HCT116 (cell line): ENCODE measurements at regions not wholly inside any gene's neighbourhood (a gene's known extent, or its start where the extent isn't known, plus 50 kb on each side); places are given as distances from the start of the nearest gene placed in this dataset.

Source experiments
- ATAC-seq: fragments of 200-7000 bp; cut with Tn5 transposase; 2 replicates; pipeline ENCODE4 v1.9.1; 2020; ENCODE audit warnings: mild to moderate bottlenecking, moderate library complexity
- BruUV-seq: library from RNA; stranded (reverse); fragments of 400-500 nt; replicated peaks from 2 replicates; lab custom pipeline; 2021; lab: Mats Ljungman, UMichigan
- CTCF ChIA-PET: fragments of 300-600 bp; sonication (Branson Sonifier 250); formaldehyde crosslinking; loops from one replicate; lab custom pipeline; 2021; ENCODE audit warnings: antibody characterized with exemption; lab: Charles Lee
- POLR2A ChIA-PET: fragments of 300-600, 350-600 bp; sonication (Branson Sonifier 250); formaldehyde crosslinking; loops from one replicate; lab custom pipeline; 2021; ENCODE audit warnings: antibody characterized with exemption; lab: Charles Lee
- RAD21 ChIA-PET, 2 experiments: fragments of 300-600 bp; sonication (Branson Sonifier 250); formaldehyde crosslinking; loops; one replicate each; lab custom pipeline; 2023; ENCODE audit warnings: low total read pairs in 2 of 2; ENCODE audit not compliant: uncharacterized antibody in 2 of 2, unreplicated experiment in 2 of 2, low non-redundant PET in 1 of 2; lab: Charles Lee
- DNase-seq: peaks from one replicate; pipeline ENCODE4 v3.0.0-alpha.2; 2010; ENCODE audit warnings: low read depth, low spot score
- H2AFZ ChIP-seq: fragments of 200-600 bp; shearing (Covaris generic), sonication (generic); 2 replicates; pipeline ENCODE4 v1.6.1; 2017; ENCODE audit warnings: low read depth, mixed run types, mixed read lengths, antibody characterized with exemption, low read length; ENCODE audit not compliant: poor library complexity, severe bottlenecking
- H3K27ac ChIP-seq: 2 replicates; pipeline ENCODE4 v1.5.1; 2012; ENCODE audit warnings: low read depth, low read length
- H3K27me3 ChIP-seq: fragments of 200-600 bp; sonication (generic); 2 replicates; pipeline ENCODE4 v1.6.1; 2016; ENCODE audit warnings: mixed run types, low read length, mixed read lengths; ENCODE audit not compliant: insufficient read depth
- H3K36me3 ChIP-seq, 2 experiments: fragments of 200-500 bp in 1 of 2; fragments of 200-600 bp in 1 of 2; sonication (Bioruptor generic) in 1 of 2; sonication (generic) in 1 of 2; 2 replicates each; pipeline versions ENCODE4 v1.5.1 to v1.6.1; 2014 to 2016; ENCODE audit warnings: low read length in 2 of 2, inconsistent platforms in 1 of 2, mixed read lengths in 1 of 2, mixed run types in 1 of 2; ENCODE audit not compliant: insufficient read depth in 2 of 2, control insufficient read depth in 1 of 2
- H3K4me1 ChIP-seq, 2 experiments: fragments of 200-600 bp in 1 of 2; sonication (generic) in 1 of 2; 2 replicates each; pipeline versions ENCODE4 v1.5.1 to v1.6.1; 2012 to 2017; ENCODE audit warnings: low read length in 2 of 2, inconsistent platforms in 1 of 2, mild to moderate bottlenecking in 1 of 2, mixed read lengths in 1 of 2, mixed run types in 1 of 2, moderate library complexity in 1 of 2; ENCODE audit not compliant: insufficient read depth in 2 of 2, control insufficient read depth in 1 of 2
- H3K4me2 ChIP-seq: fragments of 200-600 bp; sonication (generic); 2 replicates; pipeline ENCODE4 v1.6.1; 2017; ENCODE audit warnings: mixed run types, low read length, mixed read lengths
- H3K4me3 ChIP-seq, 2 experiments: fragments of 200-600 bp in 1 of 2; sonication (generic) in 1 of 2; replicated peaks in 1 of 2; 2 replicates each; pipeline ENCODE4 v1.5.1; 2011 to 2016; ENCODE audit warnings: low read length in 2 of 2, control low read depth in 1 of 2, low read depth in 1 of 2, mild to moderate bottlenecking in 1 of 2, mixed read lengths in 1 of 2, mixed run types in 1 of 2
- H3K79me2 ChIP-seq: fragments of 200-600 bp; sonication (generic); 2 replicates; pipeline ENCODE4 v1.6.1; 2017; ENCODE audit warnings: mild to moderate bottlenecking, mixed run types, low read length, moderate library complexity, mixed read lengths; ENCODE audit not compliant: insufficient read depth
- H3K9ac ChIP-seq: fragments of 200-600 bp; sonication (generic); 2 replicates; pipeline ENCODE4 v1.6.1; 2016; ENCODE audit warnings: low read length, mixed read lengths
- H3K9me2 ChIP-seq: fragments of 200-600 bp; sonication (generic), shearing (Covaris generic); 2 replicates; pipeline ENCODE4 v1.6.1; 2017; ENCODE audit warnings: mixed run types, mild to moderate bottlenecking, moderate library complexity; ENCODE audit not compliant: insufficient read depth
- H3K9me3 ChIP-seq, 2 experiments: fragments of 200-500 bp in 1 of 2; fragments of 200-600 bp in 1 of 2; sonication (Bioruptor generic) in 1 of 2; sonication (generic) in 1 of 2; 2 replicates each; pipeline ENCODE4 v1.6.1; 2014 to 2017; ENCODE audit warnings: low read length in 2 of 2, mixed read lengths in 2 of 2, inconsistent platforms in 1 of 2, low read depth in 1 of 2, mild to moderate bottlenecking in 1 of 2, mixed run types in 1 of 2, moderate library complexity in 1 of 2; ENCODE audit not compliant: control insufficient read depth in 1 of 2, insufficient read depth in 1 of 2
- H4K20me1 ChIP-seq: fragments of 200-600 bp; sonication (generic), shearing (Covaris generic); 2 replicates; pipeline ENCODE4 v1.6.1; 2017; ENCODE audit warnings: mixed run types, mild to moderate bottlenecking, moderate library complexity; ENCODE audit not compliant: insufficient read depth
- CBX3 ChIP-seq: IDR thresholded peaks from 2 replicates; pipeline ENCODE4 v1.6.1; 2012; ENCODE audit warnings: low read depth
- CEBPB ChIP-seq: IDR thresholded peaks from 2 replicates; pipeline ENCODE4 v1.6.1; 2012; ENCODE audit warnings: low read depth
- CTCF ChIP-seq, 3 experiments: fragments of 200-600 bp in 1 of 3; sonication (generic) in 1 of 3; IDR thresholded peaks in 2 of 3; conservative IDR thresholded peaks in 1 of 3; 2 replicates each; pipeline ENCODE4 v1.5.1; 2012 to 2017; ENCODE audit warnings: low read depth in 2 of 3, low read length in 2 of 3, antibody characterized with exemption in 1 of 3, borderline replicate concordance in 1 of 3, control low read depth in 1 of 3, mild to moderate bottlenecking in 1 of 3, mixed read lengths in 1 of 3, mixed run types in 1 of 3, moderate library complexity in 1 of 3; ENCODE audit not compliant: insufficient read depth in 1 of 3
- EZH2phosphoT487 ChIP-seq: fragments of 200-600 bp; IDR thresholded peaks from 2 replicates; pipeline ENCODE4 v1.6.1; 2018; ENCODE audit warnings: antibody characterized with exemption, borderline replicate concordance
- RAD21 ChIP-seq: IDR thresholded peaks from 2 replicates; pipeline ENCODE4 v1.6.1; 2012; ENCODE audit warnings: low read depth, mild to moderate bottlenecking
- SIN3A ChIP-seq: IDR thresholded peaks from 2 replicates; pipeline ENCODE4 v1.6.1; 2012; ENCODE audit warnings: low read depth
- SP1 ChIP-seq: IDR thresholded peaks from 2 replicates; pipeline ENCODE4 v1.6.1; 2012; ENCODE audit warnings: low read depth
- SRF ChIP-seq: IDR thresholded peaks from 2 replicates; pipeline ENCODE4 v1.6.1; 2012; ENCODE audit warnings: low read depth
- TCF7L2 ChIP-seq: IDR thresholded peaks from 2 replicates; pipeline ENCODE4 v1.7.0; 2011; ENCODE audit warnings: borderline replicate concordance, inconsistent platforms; ENCODE audit not compliant: insufficient read depth, insufficient read length; ENCODE audit errors: extremely low read depth
- ZFX ChIP-seq: fragments of 450-650 bp; IDR thresholded peaks from 2 replicates; pipeline ENCODE4 v1.6.1; 2017
- ZNF274 ChIP-seq: fragments of 200-500 bp; sonication (Bioruptor generic); IDR thresholded peaks from 2 replicates; pipeline ENCODE4 v1.6.1; 2014; ENCODE audit warnings: mild to moderate bottlenecking, low read depth, low read length, inconsistent platforms
- intact Hi-C: fragments of 100-400 bp; cut with micrococcal nuclease; formaldehyde crosslinking; loops from 2 replicates; pipeline ENCODE4 v1.10.0; 2022

GRCh38 chr2:15783489-15783888 is 156.9 kb upstream of the MYCN start:
- no peaks in the 10 kb centered on the region for H3K9me3 ChIP-seq
- no peaks in the 10 kb centered on the region for H3K9me2 ChIP-seq
- intact Hi-C loops, result no loop called here
- no peaks in the 10 kb centered on the region for H3K36me3 ChIP-seq
- CTCF ChIA-PET, result no interaction called here
- POLR2A ChIA-PET, result no interaction called here
- H3K27ac ChIP-seq, result no peak overlapping the region
- RAD21 ChIA-PET, result no interaction called here
- H3K79me2 ChIP-seq, result no peaks in the 10 kb centered on the region
- TF ChIP-seq EZH2phosphoT487, result no peak
- no peak for TF ChIP-seq RAD21
- no peak for TF ChIP-seq SP1
- no peak for TF ChIP-seq TCF7L2
- TF ChIP-seq ZFX, result no peak
- no peak for TF ChIP-seq ZNF274
- no peak for TF ChIP-seq CEBPB
- no peak for TF ChIP-seq SIN3A
- TF ChIP-seq SRF, result no peak
- no peak for TF ChIP-seq CTCF (IDR thresholded peaks at IDR 0.05 in 2 of 3, conservative IDR thresholded peaks at IDR 0.05 in 1 of 3; ENCODE audit: borderline replicate concordance in 1 of 3, insufficient read depth in 1 of 3, low read depth in 2 of 3, low read length in 2 of 3)
- TF ChIP-seq CBX3, result no peak
- ATAC-seq (no peak), DNase-seq (no peak)
- peaks cover 6% of the 10 kb centered on the region; the same call in 1 of the 2 replicates for H3K27me3 ChIP-seq
- H4K20me1 ChIP-seq, result no peaks in the 10 kb centered on the region
- no TSS peak for BruUV-seq
- no peaks in the 10 kb centered on the region for H3K4me1 ChIP-seq
- H3K9ac ChIP-seq, result no peak overlapping the region
- no peak overlapping the region for H3K4me2 ChIP-seq
- no peak overlapping the region for H3K4me3 ChIP-seq
- no peak overlapping the region for H2AFZ ChIP-seq
